CD4-positive, alpha-beta T cell treated with Interleukin-17A for 1 hour (primary cell): ENCODE measurements at regions not wholly inside any gene's neighbourhood (a gene's known extent, or its start where the extent isn't known, plus 50 kb on each side); places are given as distances from the start of the nearest gene placed in this dataset.

Experiments
- DNase-seq: peaks from one replicate; pipeline ENCODE4 v3.0.0-alpha.2; 2020

DNA sequence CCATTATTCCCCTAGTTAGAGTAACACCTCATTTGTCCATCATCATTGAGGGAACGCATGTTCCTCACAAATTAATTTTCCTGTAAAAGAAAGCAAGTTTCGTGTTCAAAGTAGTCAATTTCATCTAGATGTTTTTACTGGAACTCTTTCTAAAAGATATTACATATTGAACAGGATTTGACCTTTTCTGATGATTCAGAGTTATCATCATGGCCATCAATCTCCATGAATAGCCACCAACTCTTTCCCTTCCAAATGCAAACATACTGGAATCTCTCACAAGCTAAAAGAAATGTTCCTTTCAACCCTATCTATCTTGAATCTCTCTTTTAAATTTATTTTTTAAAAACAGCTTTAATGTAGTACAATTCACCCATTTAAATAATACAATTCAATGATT lies 263.1 kb upstream of the FAR2 start:
- DNase-seq = no peak

DNA sequence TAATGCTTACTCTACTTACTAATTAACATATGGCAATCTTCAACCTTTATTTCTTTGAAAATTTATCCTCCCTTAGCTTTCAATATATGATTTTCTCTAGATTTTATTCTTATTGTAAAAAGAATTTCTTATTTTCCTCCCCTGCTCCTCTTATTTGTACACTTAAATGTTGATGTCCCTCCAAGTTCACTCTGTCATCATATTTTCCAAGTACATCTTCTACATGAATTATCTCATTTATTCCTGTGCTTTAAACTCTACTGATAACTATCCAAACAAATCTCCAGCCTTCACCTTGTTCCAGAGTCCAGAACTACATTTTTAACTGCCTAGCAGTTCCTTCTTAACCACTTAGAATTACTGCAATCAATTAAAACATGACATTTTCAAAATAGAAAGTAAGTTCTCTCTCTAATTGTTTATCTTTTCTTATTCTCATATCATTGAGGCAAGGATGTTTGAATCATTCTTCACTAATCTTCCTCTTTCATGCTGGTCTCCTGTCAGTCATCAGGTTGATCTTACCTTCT lies 261.6 kb upstream of the FAR2 start:
- no peak for DNase-seq

- DNase-seq = no peak
Measured at GRCh38 chr12:28890664-28891063, 258.4 kb upstream of the FAR2 start.

- DNase-seq = no peak
Measured at GRCh38 chr12:28891126-28891525, 258.0 kb upstream of the FAR2 start.

- no peak for DNase-seq
Measured at GRCh38 chr12:28893365-28893764, 255.7 kb upstream of the FAR2 start.

DNA sequence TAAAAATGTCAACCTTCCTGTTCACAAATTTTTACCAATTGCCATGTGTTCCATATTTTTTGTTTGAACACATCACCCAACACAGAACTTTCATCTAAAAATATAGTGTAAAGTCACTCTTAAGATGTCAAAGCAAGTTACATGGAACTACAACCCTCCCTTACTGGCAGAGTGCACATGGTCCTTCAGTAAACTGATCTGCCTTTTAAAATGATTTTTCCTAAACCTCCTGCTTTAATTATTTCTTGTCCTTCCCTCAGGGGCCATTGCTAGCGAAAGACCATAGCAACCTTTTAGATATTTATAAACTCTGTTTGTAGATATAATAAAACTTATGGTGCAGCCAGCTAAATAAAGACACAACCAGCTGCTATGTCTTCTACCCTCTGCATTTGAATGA lies 255.2 kb upstream of the FAR2 start:
- no peak for DNase-seq

- no peak for DNase-seq
Measured at GRCh38 chr12:28896421-28896820, 252.7 kb upstream of the FAR2 start.

GRCh38 chr12:28898038-28898437 lies 251.0 kb upstream of the FAR2 start:
- DNase-seq = no peak

GRCh38 chr12:28899951-28900350 lies 249.1 kb upstream of the FAR2 start:
- no peak for DNase-seq

DNA sequence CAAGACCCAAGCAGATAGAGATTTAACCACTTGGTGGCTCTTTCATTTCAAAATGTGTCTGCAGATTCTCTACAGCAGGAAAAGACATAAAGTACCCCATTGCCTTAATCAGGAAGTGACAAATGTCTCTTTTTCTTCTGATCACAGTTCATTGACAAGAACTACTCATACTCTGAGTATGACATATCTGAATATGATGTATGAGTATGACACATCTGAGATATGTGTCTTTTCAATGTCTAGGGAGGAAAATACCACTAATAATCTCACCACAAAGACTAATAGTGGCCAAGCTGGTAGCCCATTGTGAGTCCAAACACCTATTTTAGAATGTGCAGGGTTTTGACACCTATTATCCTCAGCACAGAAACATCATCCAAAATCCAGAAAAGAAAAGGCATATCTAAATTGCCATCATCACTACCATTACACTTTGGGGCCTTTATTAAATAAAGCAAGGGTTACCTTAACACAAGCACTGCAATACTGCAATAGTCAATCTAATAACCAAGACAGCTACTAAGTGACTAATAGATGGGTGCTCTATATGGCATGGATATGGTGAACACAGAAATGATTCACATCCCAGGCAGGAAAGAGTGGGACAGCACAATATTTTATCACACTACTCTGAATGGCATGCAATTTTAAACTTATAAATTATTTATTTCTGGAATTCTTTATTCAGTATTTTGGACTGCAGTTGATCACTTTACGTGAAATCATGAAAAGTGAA lies 243.7 kb upstream of the FAR2 start:
- no peak for DNase-seq

GRCh38 chr12:28908646-28909045 lies 240.4 kb upstream of the FAR2 start:
- DNase-seq = no peak

DNA sequence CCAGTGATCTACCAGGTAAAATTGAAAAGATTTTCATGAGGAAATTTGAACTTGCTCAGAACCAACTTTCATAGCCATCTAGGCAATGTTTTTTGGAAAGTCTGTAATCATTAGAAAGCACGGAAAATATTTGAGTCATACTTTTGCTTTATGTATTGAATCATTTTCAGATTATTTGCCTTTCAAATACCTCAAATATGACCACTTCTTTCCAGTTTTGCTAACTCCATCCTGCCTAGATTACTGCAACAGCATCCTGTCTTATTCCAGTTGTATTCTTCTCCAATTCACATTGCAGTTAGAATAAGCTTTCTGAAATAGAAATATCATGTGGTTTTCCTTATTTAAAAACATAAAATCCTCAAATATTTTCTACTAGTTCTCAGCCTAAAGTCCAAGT lies 239.8 kb upstream of the FAR2 start:
- DNase-seq = no peak

DNA sequence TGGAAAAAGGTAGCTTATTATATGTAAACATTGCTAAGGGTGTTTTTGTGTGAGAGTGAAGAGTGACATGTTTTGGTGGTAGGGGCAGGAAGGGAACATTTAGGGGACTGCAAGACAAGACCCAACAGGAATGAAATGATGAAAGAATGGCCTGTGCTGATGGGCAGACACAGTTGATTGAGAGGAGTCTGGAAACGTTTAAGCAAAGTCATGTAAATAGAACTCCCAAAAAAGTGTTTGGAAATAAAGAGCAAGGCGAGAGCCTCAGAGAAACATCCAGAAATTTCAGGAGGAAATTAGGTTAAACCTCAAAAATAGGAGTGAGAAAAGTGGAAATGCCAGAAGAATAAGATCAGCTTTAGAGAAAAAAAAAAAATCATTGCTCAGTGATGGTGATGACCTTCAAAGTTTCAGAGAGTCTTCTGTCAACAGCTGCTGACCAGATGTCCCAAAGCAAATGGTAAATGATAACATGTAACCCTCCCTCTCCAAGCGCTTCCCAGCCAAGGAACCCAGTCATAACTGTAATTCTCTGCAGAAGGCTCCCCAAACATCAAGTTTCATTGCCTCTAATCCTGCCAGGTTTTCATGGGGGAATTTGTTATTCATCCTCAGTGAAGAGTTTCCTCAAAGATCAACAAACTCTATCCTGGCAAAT lies 223.2 kb upstream of the FAR2 start:
- no peak for DNase-seq

DNA sequence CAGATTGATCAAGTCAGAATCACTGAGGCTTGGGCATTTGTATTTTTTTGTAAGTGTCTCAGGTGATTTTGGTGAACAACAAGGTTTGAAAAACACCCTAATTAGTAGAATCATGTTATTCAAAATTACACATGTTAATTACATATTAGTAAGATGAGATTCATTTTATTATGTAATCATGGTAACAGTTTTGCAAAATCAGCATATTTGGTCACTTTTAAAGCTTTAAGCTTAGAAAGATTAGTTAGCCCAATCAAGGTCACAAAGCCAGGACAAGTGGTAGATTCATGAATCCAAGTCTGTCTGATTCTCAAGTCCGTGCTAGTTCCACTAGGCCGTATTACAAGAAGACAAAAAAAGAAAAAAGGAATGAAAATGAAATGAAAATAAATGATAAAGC lies 218.4 kb upstream of the FAR2 start:
- DNase-seq = no peak

- DNase-seq = no peak
Measured at GRCh38 chr12:28933176-28933575, 215.9 kb upstream of the FAR2 start.

DNA sequence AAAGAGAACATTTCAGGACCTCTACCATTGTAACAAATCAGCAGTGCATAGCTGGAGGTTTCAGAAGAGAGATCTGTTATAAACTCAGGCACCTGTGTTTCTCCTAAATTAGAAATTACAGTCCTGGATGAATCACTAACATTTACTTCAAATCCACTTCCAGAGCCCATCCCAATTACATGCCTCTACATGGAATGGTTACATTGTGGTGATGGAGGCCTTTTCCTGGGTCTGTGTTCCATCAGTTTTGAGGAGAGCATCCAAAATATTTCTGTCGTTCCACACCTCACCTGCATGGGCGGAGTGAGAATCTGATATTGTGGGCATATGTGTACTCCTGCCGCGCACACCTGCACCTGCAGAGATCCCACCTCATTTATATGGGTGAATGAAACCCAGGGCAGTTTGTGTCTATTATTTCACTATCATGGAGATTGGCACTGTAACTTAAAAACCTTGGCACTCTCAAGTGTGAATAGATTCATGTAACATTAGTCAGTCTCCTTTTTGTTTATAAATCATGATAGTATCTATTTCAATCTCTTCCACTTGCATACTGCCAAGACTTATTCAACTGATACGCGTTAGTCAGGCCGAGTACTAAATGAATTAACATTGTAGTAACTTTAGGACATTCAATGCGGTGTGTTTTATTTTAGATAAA lies 215.1 kb upstream of the FAR2 start:
- DNase-seq = no peak

GRCh38 chr12:28936221-28936620 lies 212.9 kb upstream of the FAR2 start:
- no peak for DNase-seq

DNA sequence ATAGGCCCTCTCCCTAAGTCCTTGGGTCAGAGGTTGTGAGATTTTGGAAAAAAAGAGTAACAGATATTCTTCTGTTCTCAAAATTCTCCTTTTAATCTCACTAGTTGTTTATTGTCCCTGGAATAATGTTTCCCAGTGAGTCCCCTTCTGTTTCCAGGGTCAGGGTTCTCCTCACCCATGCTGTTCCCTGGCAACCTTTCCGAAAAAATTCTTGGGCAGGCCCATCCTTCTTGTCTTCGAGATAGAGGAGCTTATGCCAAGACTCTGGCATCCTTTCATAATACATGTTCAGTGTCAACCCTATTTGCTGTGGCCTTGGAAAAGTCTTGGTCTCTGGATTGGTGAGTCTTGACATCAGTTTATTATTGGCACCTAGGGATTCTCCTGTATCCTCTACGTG lies 212.4 kb upstream of the FAR2 start:
- no peak for DNase-seq

GRCh38 chr12:28937196-28937595 lies 211.9 kb upstream of the FAR2 start:
- DNase-seq = no peak

- no peak for DNase-seq
Measured at GRCh38 chr12:28938056-28938455, 211.0 kb upstream of the FAR2 start.

GRCh38 chr12:28938581-28939235 lies 210.4 kb upstream of the FAR2 start:
- no peak for DNase-seq

DNA sequence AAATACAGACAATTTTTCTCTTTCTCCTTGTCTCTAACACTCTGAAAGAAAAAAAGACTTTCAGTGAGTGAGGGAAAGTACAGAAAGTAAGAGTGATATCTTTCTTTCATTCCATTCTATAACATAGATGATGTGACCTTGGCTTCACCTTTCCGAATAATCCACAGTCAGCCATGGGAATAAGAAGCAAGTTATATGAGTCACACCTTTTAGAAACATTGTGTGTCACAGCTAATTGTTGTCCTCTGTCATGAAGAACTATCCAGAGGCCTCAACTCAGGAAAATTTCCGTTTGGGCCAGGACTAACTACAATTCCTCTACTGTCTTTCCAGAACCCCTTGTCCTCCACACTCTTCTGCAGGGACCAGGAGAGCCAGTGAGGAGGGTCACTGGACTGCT lies 209.7 kb upstream of the FAR2 start:
- no peak for DNase-seq

- no peak for DNase-seq
Measured at GRCh38 chr12:28941248-28941647, 207.8 kb upstream of the FAR2 start.

DNA sequence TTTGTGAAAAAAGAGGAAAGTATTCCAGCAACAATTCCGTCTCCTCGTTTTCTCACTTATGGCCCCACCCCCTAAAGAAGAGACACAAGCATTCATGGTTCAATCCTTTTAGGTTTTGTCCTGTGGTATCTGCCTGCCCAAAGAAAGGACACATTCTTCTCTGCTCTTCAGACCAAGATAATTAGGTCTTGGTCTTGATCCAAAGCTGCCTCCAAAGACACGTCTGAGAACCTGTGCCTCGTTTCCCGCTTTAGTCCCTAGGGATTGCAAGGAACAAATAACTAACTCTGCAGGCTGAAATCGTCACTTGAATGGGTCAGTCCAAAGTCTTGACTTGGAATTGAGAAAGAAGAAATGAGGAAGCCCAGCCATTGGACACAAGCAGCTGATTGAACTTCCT lies 202.7 kb upstream of the FAR2 start:
- DNase-seq = no peak
